Choroid plexus epithelial cell (primary cell): ENCODE measurements at regions not wholly inside any gene's neighbourhood (a gene's known extent, or its start where the extent isn't known, plus 50 kb on each side); places are given as distances from the start of the nearest gene placed in this dataset.
A peak's percentile ranks its signal among the peaks of the same experiment; 100 is the strongest.

ENCODE experiments used
- DNase-seq: peaks from one replicate; pipeline ENCODE4 v3.0.0-alpha.2; 2010; ENCODE audit warnings: low read depth
- H3K4me3 ChIP-seq: 2 replicates; pipeline ENCODE4 v1.5.1; 2011; ENCODE audit warnings: low read depth, mild to moderate bottlenecking, control low read depth, low read length, moderate library complexity
- TF ChIP-seq, protein P1 (sequence below): conservative IDR thresholded peaks from 2 replicates; pipeline ENCODE4 v1.5.1; 2011; ENCODE audit warnings: low read depth, mild to moderate bottlenecking, control low read depth, inconsistent platforms, low read length, moderate library complexity

GRCh38 chr5:126014676-126015075, 408.5 kb upstream of the GRAMD2B start:
- no peak for DNase-seq
- TF ChIP-seq, protein P1, sequence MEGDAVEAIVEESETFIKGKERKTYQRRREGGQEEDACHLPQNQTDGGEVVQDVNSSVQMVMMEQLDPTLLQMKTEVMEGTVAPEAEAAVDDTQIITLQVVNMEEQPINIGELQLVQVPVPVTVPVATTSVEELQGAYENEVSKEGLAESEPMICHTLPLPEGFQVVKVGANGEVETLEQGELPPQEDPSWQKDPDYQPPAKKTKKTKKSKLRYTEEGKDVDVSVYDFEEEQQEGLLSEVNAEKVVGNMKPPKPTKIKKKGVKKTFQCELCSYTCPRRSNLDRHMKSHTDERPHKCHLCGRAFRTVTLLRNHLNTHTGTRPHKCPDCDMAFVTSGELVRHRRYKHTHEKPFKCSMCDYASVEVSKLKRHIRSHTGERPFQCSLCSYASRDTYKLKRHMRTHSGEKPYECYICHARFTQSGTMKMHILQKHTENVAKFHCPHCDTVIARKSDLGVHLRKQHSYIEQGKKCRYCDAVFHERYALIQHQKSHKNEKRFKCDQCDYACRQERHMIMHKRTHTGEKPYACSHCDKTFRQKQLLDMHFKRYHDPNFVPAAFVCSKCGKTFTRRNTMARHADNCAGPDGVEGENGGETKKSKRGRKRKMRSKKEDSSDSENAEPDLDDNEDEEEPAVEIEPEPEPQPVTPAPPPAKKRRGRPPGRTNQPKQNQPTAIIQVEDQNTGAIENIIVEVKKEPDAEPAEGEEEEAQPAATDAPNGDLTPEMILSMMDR = no peak
- H3K4me3 ChIP-seq = no peak overlapping the region

DNA sequence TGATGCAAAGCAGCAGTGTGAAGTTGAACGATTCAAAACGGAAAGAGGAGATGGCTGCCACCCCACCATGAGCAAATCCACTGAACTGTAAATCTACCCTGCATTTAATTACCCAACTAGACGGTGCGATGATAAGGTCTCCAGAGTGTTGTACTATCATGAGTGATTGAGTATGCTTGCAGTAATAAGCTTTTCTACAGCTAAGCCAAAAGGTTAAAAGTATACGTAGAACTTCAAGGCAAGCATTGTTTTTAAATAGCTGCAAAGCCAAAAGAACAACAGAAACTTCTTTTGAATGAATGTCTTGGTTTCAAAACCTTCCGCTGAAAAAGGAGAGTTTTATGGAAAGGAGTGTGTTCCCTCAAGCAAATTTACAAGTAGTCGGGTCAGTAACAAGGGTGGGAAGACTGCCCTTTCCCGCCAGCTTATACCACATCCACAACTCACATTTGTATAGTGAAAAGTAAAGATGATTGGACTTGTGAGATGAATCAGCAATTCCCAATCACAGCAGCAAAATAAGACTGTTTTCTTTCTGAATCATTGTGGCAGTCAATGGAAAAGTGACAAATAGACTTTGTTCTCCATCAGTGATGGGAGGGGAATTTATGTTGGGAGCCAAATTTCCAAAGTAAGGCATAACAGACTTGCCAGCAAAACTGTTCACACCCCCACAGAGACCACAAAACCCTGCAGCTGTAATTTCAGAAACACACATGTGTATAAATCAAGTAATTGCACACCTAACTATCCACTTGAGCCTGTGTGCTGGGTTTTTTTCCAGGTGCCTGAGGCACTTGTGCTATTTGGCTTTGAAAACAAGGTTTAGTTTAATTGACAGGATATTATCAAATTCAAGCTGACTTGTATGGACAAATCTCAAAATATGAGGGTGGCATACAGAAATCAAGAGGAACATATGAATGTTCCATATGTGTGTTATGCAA, 407.7 kb upstream of the GRAMD2B start:
- TF ChIP-seq, protein P1 = no peak
- no peak overlapping the region for H3K4me3 ChIP-seq
- DNase-seq = peak; percentile 38

GRCh38 chr5:126016256-126016655, 407.0 kb upstream of the GRAMD2B start:
- H3K4me3 ChIP-seq = no peak overlapping the region
- DNase-seq = no peak
- TF ChIP-seq, protein P1 = no peak

- H3K4me3 ChIP-seq = no peak overlapping the region
- DNase-seq = no peak
- TF ChIP-seq, protein P1 = no peak
Measured at GRCh38 chr5:126017096-126017495, 406.1 kb upstream of the GRAMD2B start.

- no peak for DNase-seq
- H3K4me3 ChIP-seq = no peak overlapping the region
- TF ChIP-seq, protein P1 = no peak
Measured at GRCh38 chr5:126020770-126021169, 402.4 kb upstream of the GRAMD2B start.

- TF ChIP-seq, protein P1 = no peak
- peak; percentile 38 for DNase-seq
- no peak overlapping the region for H3K4me3 ChIP-seq
Measured at GRCh38 chr5:126023994-126024441, 399.2 kb upstream of the GRAMD2B start.

- DNase-seq = no peak
Measured at GRCh38 chr5:126027149-126027548, 396.1 kb upstream of the GRAMD2B start.

More at GRCh38 chr5:126027149-126027548, 396.1 kb upstream of the GRAMD2B start:
- TF ChIP-seq, protein P1 = no peak
- no peak overlapping the region for H3K4me3 ChIP-seq
